ENCODE measurements at regions not wholly inside any gene's neighbourhood (a gene's known extent, or its start where the extent isn't known, plus 50 kb on each side); places are given as distances from the start of the nearest gene placed in this dataset.

- no peak for TF ChIP-seq CTCF (IDR thresholded peaks at IDR 0.05)
- no peak for TF ChIP-seq POLR2A (IDR thresholded peaks at IDR 0.05)
Observed at GRCh38 chr13:69168436-69168835, 939.2 kb upstream of the ATXN8OS start.

Data from upper lobe of left lung (tissue), 4 donors.